Brain microvascular endothelial cell (primary cell): ENCODE measurements at regions not wholly inside any gene's neighbourhood (a gene's known extent, or its start where the extent isn't known, plus 50 kb on each side); places are given as distances from the start of the nearest gene placed in this dataset.
"Not testable (repeated sequence)": the region's sequence is repeated elsewhere in the genome, so short reads cannot be mapped to it uniquely, and the experiment has no call there.

Source experiments
- DNase-seq: peaks from one replicate; pipeline ENCODE4 v3.0.0-alpha.2; 2020
- H3K27ac ChIP-seq: fragments of 250-450 bp; sonication (Bioruptor Pico); 2 replicates; pipeline ENCODE4 v1.5.1; 2020; ENCODE audit warnings: mild to moderate bottlenecking, moderate library complexity
- H3K27me3 ChIP-seq: fragments of 250-450 bp; sonication (Bioruptor Pico); replicated peaks from 2 replicates; pipeline ENCODE4 v1.5.1; 2020; ENCODE audit warnings: mild to moderate bottlenecking
- H3K36me3 ChIP-seq: fragments of 250-450 bp; sonication (Bioruptor Pico); replicated peaks from 2 replicates; pipeline ENCODE4 v1.5.1; 2020; ENCODE audit warnings: mild to moderate bottlenecking
- H3K4me3 ChIP-seq: 2 replicates; pipeline ENCODE4 v1.5.1; 2011; ENCODE audit warnings: low read depth, mild to moderate bottlenecking, control low read depth, low read length, moderate library complexity
- in situ Hi-C: cut with HindIII; loops from 2 replicates; pipeline ENCODE4 v1.10.0; 2017; ENCODE audit warnings: low sequenced_read_pairs, low pct_ligation_motif_present
- TF ChIP-seq, protein P1 (sequence below): IDR thresholded peaks from 2 replicates; pipeline ENCODE4 v1.5.1; 2011; ENCODE audit warnings: low read depth, mild to moderate bottlenecking, moderate library complexity, low read length, control low read depth, inconsistent platforms; ENCODE audit errors: missing control alignments

DNA sequence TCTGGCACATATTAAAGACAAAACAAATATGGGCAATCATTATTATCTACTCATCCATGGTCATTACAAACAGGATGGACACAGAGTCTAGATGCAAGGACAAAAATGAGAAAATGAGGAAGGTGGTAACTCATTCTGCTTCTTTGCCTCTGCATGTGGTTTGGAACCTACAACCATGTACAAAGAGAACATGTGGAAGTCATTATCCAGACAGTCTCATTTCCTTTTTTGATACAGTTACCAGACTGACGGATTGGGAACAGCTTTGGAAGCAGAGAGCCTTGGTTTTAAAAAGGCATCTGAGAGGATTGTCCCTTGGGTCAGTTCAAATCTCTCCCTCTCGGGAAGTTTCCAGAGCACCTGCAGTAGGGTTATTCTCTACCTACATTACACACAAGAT is 433.4 kb upstream of the TNC start:
- in situ Hi-C loops = no loop called here
- DNase-seq = no peak
- H3K36me3 ChIP-seq = no peaks in the 10 kb centered on the region
- no peak overlapping the region for H3K4me3 ChIP-seq
- TF ChIP-seq, protein P1, sequence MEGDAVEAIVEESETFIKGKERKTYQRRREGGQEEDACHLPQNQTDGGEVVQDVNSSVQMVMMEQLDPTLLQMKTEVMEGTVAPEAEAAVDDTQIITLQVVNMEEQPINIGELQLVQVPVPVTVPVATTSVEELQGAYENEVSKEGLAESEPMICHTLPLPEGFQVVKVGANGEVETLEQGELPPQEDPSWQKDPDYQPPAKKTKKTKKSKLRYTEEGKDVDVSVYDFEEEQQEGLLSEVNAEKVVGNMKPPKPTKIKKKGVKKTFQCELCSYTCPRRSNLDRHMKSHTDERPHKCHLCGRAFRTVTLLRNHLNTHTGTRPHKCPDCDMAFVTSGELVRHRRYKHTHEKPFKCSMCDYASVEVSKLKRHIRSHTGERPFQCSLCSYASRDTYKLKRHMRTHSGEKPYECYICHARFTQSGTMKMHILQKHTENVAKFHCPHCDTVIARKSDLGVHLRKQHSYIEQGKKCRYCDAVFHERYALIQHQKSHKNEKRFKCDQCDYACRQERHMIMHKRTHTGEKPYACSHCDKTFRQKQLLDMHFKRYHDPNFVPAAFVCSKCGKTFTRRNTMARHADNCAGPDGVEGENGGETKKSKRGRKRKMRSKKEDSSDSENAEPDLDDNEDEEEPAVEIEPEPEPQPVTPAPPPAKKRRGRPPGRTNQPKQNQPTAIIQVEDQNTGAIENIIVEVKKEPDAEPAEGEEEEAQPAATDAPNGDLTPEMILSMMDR = no peak
- no peaks in the 10 kb centered on the region for H3K27me3 ChIP-seq
- no peak overlapping the region for H3K27ac ChIP-seq

GRCh38 chr9:115553060-115553773 is 435.3 kb upstream of the TNC start:
- TF ChIP-seq, protein P1 = no peak
- H3K27ac ChIP-seq = no peak overlapping the region

GRCh38 chr9:115556432-115556831 is 438.5 kb upstream of the TNC start:
- DNase-seq = no peak
- in situ Hi-C loops = no loop called here
- H3K36me3 ChIP-seq = no peaks in the 10 kb centered on the region
- no peak overlapping the region for H3K27ac ChIP-seq
- no peak overlapping the region for H3K4me3 ChIP-seq
- no peaks in the 10 kb centered on the region for H3K27me3 ChIP-seq
- TF ChIP-seq, protein P1 = no peak

More at GRCh38 chr9:115553060-115553773, 435.3 kb upstream of the TNC start:
- in situ Hi-C loops = no loop called here
- Histone ChIP-seq H3K4me3 (no peak overlapping the region), H3K36me3 (no peaks in the 10 kb centered on the region), H3K27me3 (no peaks in the 10 kb centered on the region)
- DNase-seq = no peak

- DNase-seq = no peak
- no peak overlapping the region for H3K27ac ChIP-seq
- no peaks in the 10 kb centered on the region for H3K36me3 ChIP-seq
- in situ Hi-C loops = no loop called here
- H3K4me3 ChIP-seq = no peak overlapping the region
- TF ChIP-seq, protein P1 = no peak
- no peaks in the 10 kb centered on the region for H3K27me3 ChIP-seq
Measured at GRCh38 chr9:115575147-115575546, 457.2 kb upstream of the TNC start.

DNA sequence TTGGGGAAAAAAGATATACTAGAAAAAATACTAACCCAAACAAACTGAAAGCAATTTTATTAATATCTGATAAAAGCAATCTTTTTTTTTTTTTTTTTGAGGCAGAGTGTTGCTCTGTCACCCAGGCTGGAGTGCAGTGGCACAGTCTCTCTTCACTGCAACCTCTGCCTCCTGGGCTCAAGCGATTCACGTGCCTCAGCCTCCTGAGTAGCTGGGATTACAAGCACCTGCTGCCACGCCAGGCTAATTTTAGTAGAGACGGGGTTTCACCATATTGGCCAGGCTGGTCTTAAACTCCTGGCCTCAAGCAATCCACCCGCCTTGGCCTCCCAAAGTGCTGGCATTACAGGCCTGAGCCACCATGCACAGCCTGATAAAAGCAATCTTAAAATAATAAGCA is 467.5 kb upstream of the TNC start:
- H3K27me3 ChIP-seq, H3K27ac ChIP-seq, H3K36me3 ChIP-seq, H3K4me3 ChIP-seq, in situ Hi-C loops, DNase-seq: not testable (repeated sequence)

DNA sequence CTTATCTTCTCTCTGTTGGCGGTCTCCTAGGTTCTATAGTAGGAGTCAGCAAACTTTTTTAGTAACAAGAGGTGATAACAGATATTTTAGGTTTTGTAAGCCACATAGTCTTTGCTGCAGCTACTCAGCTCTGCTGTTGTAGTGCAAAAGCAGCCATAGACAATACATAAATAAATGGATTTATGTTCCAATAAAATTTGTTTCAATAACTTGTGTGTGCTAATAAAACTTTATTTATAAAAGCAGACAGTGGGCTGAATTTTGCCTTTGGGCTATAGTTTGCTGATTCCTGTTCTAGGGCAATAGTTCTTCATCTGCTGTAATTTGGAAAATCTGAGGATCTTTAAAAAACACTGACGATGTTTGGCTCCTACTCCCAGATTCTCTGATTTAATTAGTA is 469.4 kb upstream of the TNC start:
- TF ChIP-seq, protein P1 = no peak
- no peak for DNase-seq
- H3K27me3 ChIP-seq = no peaks in the 10 kb centered on the region
- H3K4me3 ChIP-seq = no peak overlapping the region
- H3K36me3 ChIP-seq = no peaks in the 10 kb centered on the region
- H3K27ac ChIP-seq = no peak overlapping the region
- in situ Hi-C loops = no loop called here
